ENCODE measurements at regions not wholly inside any gene's neighbourhood (a gene's known extent, or its start where the extent isn't known, plus 50 kb on each side); places are given as distances from the start of the nearest gene placed in this dataset.

DNA sequence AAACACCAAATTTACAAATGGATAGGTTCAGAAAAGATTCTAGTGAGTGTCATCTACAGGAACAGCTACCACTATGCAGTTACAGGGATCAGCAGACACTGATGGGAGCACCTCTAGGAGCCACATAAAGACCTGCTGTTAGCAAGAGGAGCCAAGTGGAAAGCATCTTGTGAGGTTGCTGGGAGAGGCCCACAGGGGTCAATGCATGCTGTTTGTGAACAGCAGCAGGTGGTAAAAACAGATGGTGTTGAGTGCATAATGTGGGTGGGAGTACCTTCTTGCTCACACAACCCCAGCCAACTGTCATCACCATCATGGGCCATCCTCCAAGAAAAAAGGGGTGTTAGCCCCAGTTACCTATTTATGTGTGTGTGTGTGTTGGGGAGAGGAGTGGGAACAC lies 215.2 kb upstream of the SSTR1 start:
- Mint-ChIP-seq H3K4me1 (no peaks in the 10 kb centered on the region), H3K27ac (no peak overlapping the region), H3K4me3 (no peak overlapping the region), H3K36me3 (ENCODE audit: low read depth) (no peaks in the 10 kb centered on the region), H3K9me3 (no peaks in the 10 kb centered on the region), H3K27me3 (no peaks in the 10 kb centered on the region)
- CTCF ChIA-PET: no interaction called here
- DNase-seq: no peak
- POLR2A ChIA-PET: no interaction called here
- intact Hi-C loops (cut with micrococcal nuclease): no loop called here
- TF ChIP-seq, protein P1, sequence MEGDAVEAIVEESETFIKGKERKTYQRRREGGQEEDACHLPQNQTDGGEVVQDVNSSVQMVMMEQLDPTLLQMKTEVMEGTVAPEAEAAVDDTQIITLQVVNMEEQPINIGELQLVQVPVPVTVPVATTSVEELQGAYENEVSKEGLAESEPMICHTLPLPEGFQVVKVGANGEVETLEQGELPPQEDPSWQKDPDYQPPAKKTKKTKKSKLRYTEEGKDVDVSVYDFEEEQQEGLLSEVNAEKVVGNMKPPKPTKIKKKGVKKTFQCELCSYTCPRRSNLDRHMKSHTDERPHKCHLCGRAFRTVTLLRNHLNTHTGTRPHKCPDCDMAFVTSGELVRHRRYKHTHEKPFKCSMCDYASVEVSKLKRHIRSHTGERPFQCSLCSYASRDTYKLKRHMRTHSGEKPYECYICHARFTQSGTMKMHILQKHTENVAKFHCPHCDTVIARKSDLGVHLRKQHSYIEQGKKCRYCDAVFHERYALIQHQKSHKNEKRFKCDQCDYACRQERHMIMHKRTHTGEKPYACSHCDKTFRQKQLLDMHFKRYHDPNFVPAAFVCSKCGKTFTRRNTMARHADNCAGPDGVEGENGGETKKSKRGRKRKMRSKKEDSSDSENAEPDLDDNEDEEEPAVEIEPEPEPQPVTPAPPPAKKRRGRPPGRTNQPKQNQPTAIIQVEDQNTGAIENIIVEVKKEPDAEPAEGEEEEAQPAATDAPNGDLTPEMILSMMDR (IDR thresholded peaks at IDR 0.05): no peak
- ATAC-seq (ENCODE audit: low read depth): no peak

DNA sequence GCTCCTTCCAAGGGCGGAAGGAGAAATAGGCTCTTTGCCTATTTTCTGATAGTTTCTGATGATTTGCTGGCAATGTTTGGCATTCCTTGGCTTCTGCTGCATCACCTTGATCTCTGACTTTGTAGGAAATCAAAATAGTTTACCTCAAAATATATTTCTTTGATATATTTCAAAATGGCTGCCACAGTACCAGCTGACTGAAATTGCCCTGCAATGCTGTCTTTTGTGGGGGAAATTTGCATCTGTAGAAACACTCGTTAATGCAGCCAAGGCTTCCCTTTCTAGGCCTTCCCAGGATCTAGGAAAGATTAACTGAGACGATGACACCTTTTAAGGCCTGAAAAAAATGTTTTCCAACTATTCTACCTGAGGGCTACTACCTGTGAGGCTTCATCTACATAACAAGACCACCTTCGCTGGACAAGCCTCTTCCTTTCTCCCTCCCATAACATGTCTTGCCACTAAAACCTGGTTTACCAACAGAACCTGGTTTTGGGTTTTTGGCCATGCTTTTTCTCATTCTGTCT lies 212.8 kb upstream of the SSTR1 start:
- DNase-seq (no peak), ATAC-seq (ENCODE audit: low read depth) (no peak)
- TF ChIP-seq, protein P1 (IDR thresholded peaks at IDR 0.05): no peak
- POLR2A ChIA-PET: no interaction called here
- CTCF ChIA-PET: no interaction called here
- intact Hi-C loops (cut with micrococcal nuclease): no loop called here
- H3K36me3 Mint-ChIP-seq (ENCODE audit: low read depth): no peaks in the 10 kb centered on the region
- no peak overlapping the region for H3K4me3 Mint-ChIP-seq
- H3K9me3 Mint-ChIP-seq: no peaks in the 10 kb centered on the region
- no peaks in the 10 kb centered on the region for H3K4me1 Mint-ChIP-seq
- H3K27ac Mint-ChIP-seq: no peak overlapping the region
- H3K27me3 Mint-ChIP-seq: no peaks in the 10 kb centered on the region

DNA sequence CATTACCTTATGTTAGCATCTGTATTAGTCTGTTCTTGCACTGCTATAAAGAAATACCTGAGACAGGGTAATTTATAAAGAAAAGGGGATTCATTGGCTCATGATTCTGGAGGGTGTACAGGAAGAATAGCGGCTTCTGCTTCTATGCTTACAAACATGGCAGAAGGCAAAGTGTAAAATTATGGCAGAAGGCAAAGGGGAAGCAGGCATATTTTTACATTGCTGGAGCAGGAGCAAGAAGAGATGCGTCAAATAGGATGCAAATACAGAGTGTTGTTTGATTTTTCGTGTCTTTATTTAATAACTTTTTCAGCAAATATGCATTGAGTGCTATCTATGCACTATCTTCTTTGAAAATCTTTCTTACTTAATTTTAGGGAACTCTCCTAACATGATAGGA lies 210.7 kb upstream of the SSTR1 start:
- intact Hi-C loops (cut with micrococcal nuclease): no loop called here
- ATAC-seq (ENCODE audit: low read depth) (no peak), DNase-seq (no peak)
- ChIA-PET CTCF (no interaction called here), POLR2A (no interaction called here)
- TF ChIP-seq, protein P1 (IDR thresholded peaks at IDR 0.05): no peak
- Mint-ChIP-seq H3K36me3 (ENCODE audit: low read depth) (no peaks in the 10 kb centered on the region), H3K4me3 (no peak overlapping the region), H3K4me1 (no peaks in the 10 kb centered on the region), H3K27ac (no peak overlapping the region), H3K9me3 (no peaks in the 10 kb centered on the region), H3K27me3 (no peaks in the 10 kb centered on the region)

DNA sequence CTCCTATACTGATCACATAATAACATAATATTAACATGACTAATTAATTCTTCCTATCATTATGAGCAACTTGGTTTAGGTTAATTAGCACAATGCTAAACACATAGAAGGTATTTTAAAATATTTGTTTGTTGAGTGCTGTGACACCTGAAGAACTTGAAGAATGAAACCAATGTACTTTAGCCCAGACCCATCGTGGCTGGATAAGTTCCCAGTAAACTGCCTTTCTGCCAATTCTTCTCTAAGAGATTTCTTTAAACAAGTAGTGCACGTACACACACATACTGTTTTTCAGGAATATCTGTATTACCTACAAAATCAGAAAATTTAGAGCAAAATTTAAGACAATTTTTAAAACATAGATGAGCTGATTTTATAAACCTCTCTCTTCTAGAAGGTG lies 207.4 kb upstream of the SSTR1 start:
- Mint-ChIP-seq H3K27ac (no peak overlapping the region), H3K9me3 (no peaks in the 10 kb centered on the region), H3K36me3 (ENCODE audit: low read depth) (no peaks in the 10 kb centered on the region), H3K27me3 (no peaks in the 10 kb centered on the region), H3K4me1 (no peaks in the 10 kb centered on the region), H3K4me3 (no peak overlapping the region)
- ATAC-seq (ENCODE audit: low read depth) (no peak), DNase-seq (no peak)
- TF ChIP-seq, protein P1 (IDR thresholded peaks at IDR 0.05): no peak
- POLR2A ChIA-PET: no interaction called here
- intact Hi-C loops (cut with micrococcal nuclease): no loop called here
- CTCF ChIA-PET: no interaction called here

DNA sequence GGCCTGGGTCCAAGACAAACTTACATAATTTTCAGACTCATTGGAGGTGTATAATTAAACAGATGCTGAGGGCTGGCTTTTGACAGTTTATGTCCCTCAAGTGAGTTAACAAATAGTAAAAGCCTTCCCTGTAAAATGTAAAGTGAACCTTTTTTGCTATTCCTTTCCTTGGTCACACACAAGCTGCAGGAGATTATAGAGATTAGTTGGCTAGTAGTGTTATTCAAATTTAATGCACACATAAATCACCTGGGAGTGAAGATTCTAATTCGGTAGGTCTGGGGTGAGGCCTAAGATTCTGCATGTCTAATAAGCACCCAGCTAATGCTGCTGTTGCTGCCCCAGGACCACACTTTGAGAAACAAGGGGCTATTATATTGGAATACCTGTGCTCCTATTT lies 206.2 kb upstream of the SSTR1 start:
- no peak overlapping the region for H3K4me3 Mint-ChIP-seq
- no peak overlapping the region for H3K27ac Mint-ChIP-seq
- H3K4me1 Mint-ChIP-seq: no peaks in the 10 kb centered on the region
- no peaks in the 10 kb centered on the region for H3K9me3 Mint-ChIP-seq
- intact Hi-C loops (cut with micrococcal nuclease): no loop called here
- no peaks in the 10 kb centered on the region for H3K27me3 Mint-ChIP-seq
- DNase-seq (no peak), ATAC-seq (ENCODE audit: low read depth) (no peak)
- TF ChIP-seq, protein P1 (IDR thresholded peaks at IDR 0.05): no peak
- ChIA-PET POLR2A (no interaction called here), CTCF (no interaction called here)
- H3K36me3 Mint-ChIP-seq (ENCODE audit: low read depth): no peaks in the 10 kb centered on the region
